Liver (tissue), 3 donors: ENCODE measurements at regions not wholly inside any gene's neighbourhood (a gene's known extent, or its start where the extent isn't known, plus 50 kb on each side); places are given as distances from the start of the nearest gene placed in this dataset.

Experiments used
- CTCF ChIP-seq: fragments of 150-350 bp; IDR thresholded peaks from 2 replicates; pipeline ENCODE4 v1.5.1; 2017; ENCODE audit warnings: improper control_type of control experiment, low read depth, low read length; ENCODE audit not compliant: missing input control
- GABPA ChIP-seq, 2 donors: IDR thresholded peaks in 1 of 2; conservative IDR thresholded peaks in 1 of 2; 2 replicates each; pipeline ENCODE4 v1.6.1; 2016; ENCODE audit warnings: antibody characterized with exemption in 2 of 2, mild to moderate bottlenecking in 1 of 2, moderate library complexity in 1 of 2
- HNF4A ChIP-seq, 2 donors: conservative IDR thresholded peaks; 2 replicates each; pipeline ENCODE4 v1.6.1; 2016; ENCODE audit warnings: antibody characterized with exemption in 2 of 2, mild to moderate bottlenecking in 2 of 2
- JUND ChIP-seq, 2 donors: IDR thresholded peaks; 2 replicates each; pipeline ENCODE4 v1.6.1; 2016; ENCODE audit warnings: antibody characterized with exemption in 2 of 2
- MAX ChIP-seq: IDR thresholded peaks from 2 replicates; pipeline ENCODE4 v1.6.1; 2016; ENCODE audit warnings: antibody characterized with exemption
- NR2F2 ChIP-seq: IDR thresholded peaks from 2 replicates; pipeline ENCODE4 v1.6.1; 2016; ENCODE audit warnings: antibody characterized with exemption
- REST ChIP-seq: IDR thresholded peaks from 2 replicates; pipeline ENCODE4 v1.6.1; 2016; ENCODE audit warnings: antibody characterized with exemption, mild to moderate bottlenecking
- RXRA ChIP-seq, 2 donors: IDR thresholded peaks; 2 replicates each; pipeline ENCODE4 v1.6.1; 2017 to 2018; ENCODE audit warnings: antibody characterized with exemption in 2 of 2, mild to moderate bottlenecking in 1 of 2
- SP1 ChIP-seq: IDR thresholded peaks from 2 replicates; pipeline ENCODE4 v1.6.1; 2018; ENCODE audit warnings: antibody characterized with exemption, mild to moderate bottlenecking
- YY1 ChIP-seq: IDR thresholded peaks from 2 replicates; pipeline ENCODE4 v1.6.1; 2016; ENCODE audit warnings: antibody characterized with exemption, mild to moderate bottlenecking
- donor health status: healthy.
- donor health status: healthy.

GRCh38 chr13:94950303-94950702 lies 238.0 kb upstream of the SOX21 start:
- peak; percentile 9 for TF ChIP-seq CTCF
- TF ChIP-seq RXRA (IDR thresholded peaks at IDR 0.05), result no peak
- TF ChIP-seq REST, result no peak
- TF ChIP-seq SP1, result no peak
- no peak for TF ChIP-seq YY1
- no peak for TF ChIP-seq HNF4A (conservative IDR thresholded peaks at IDR 0.05)
- no peak for TF ChIP-seq GABPA (IDR thresholded peaks at IDR 0.05 in 1 of 2, conservative IDR thresholded peaks at IDR 0.05 in 1 of 2)
- TF ChIP-seq JUND (IDR thresholded peaks at IDR 0.05), result no peak
- TF ChIP-seq MAX, result no peak
- no peak for TF ChIP-seq NR2F2
